Activated CD4-positive, alpha-beta T cell treated with anti-CD3 and anti-CD28 coated beads for 36 hours (primary cell): ENCODE measurements at regions not wholly inside any gene's neighbourhood (a gene's known extent, or its start where the extent isn't known, plus 50 kb on each side); places are given as distances from the start of the nearest gene placed in this dataset.

ENCODE experiments used
- ATAC-seq: fragments of 200-7000 bp; cut with Tn5 transposase; one replicate; pipeline ENCODE4 v1.10.0; 2021; ENCODE audit warnings: mild to moderate bottlenecking, moderate library complexity
- CTCF ChIA-PET: fragments of 350-600 bp; sonication (Branson Sonifier 250); formaldehyde crosslinking; loops from one replicate; lab custom pipeline; 2021; ENCODE audit warnings: antibody characterized with exemption; lab: Charles Lee
- POLR2A ChIA-PET: fragments of 350-600 bp; sonication (Branson Sonifier 250); formaldehyde crosslinking; loops from one replicate; lab custom pipeline; 2021; ENCODE audit warnings: antibody characterized with exemption, inconsistent platforms; lab: Charles Lee
- DNase-seq: peaks from one replicate; pipeline ENCODE4 v3.0.0-alpha.2; 2020
- H3K27ac Mint-ChIP-seq: one replicate; pipeline ENCODE4 v1.8.0; 2021; ENCODE audit warnings: mixed read lengths
- H3K27me3 Mint-ChIP-seq: one replicate; pipeline ENCODE4 v1.8.0; 2021; ENCODE audit warnings: mixed read lengths
- H3K36me3 Mint-ChIP-seq: one replicate; pipeline ENCODE4 v1.8.0; 2021; ENCODE audit warnings: low read depth, mixed read lengths
- H3K4me1 Mint-ChIP-seq: one replicate; pipeline ENCODE4 v1.8.0; 2021; ENCODE audit warnings: mixed read lengths
- H3K4me3 Mint-ChIP-seq: one replicate; pipeline ENCODE4 v1.8.0; 2021; ENCODE audit warnings: mild to moderate bottlenecking, moderate library complexity, mixed read lengths
- H3K9me3 Mint-ChIP-seq: one replicate; pipeline ENCODE4 v1.8.0; 2021; ENCODE audit warnings: low read depth, mixed read lengths
- intact Hi-C, 2 experiments: fragments of 100-400 bp; cut with DNase I in 1 of 2; cut with micrococcal nuclease in 1 of 2; formaldehyde crosslinking; loops; one replicate each; pipeline versions ENCODE4 v1.14.2 to v1.15.1; 2022 to 2024; cut with DNase I, micrococcal nuclease

GRCh38 chr7:131090188-131090587 lies 237.5 kb upstream of the MKLN1 start:
- peaks cover 32% of the 10 kb centered on the region for H3K36me3 Mint-ChIP-seq

GRCh38 chr7:131090886-131091692 lies 236.6 kb upstream of the MKLN1 start:
- CTCF ChIA-PET, result interaction anchor here (0.7 to 2.4 kb wide), 4 partner anchors 8 to 249 kb away, joined by 3 to 9 read pairs (median 3); no protein-coding TSS in a partner anchor

More at GRCh38 chr7:131090188-131090587, 237.5 kb upstream of the MKLN1 start:
- ChIA-PET CTCF (interaction anchor here (0.5 to 2.4 kb wide), 4 partner anchors 9 to 29 kb away, joined by 3 to 9 read pairs (median 4); no protein-coding TSS in a partner anchor), POLR2A (interaction anchor here (0.5 to 1.0 kb wide), 2 partner anchors 21 to 191 kb away, joined by 3 to 6 read pairs; no protein-coding TSS in a partner anchor)
- peaks cover 58% of the 10 kb centered on the region for H3K4me1 Mint-ChIP-seq
- peaks cover 7% of the 10 kb centered on the region for H3K9me3 Mint-ChIP-seq
- ATAC-seq, result no peak
- no peaks in the 10 kb centered on the region for H3K27me3 Mint-ChIP-seq
- H3K4me3 Mint-ChIP-seq, result no peak overlapping the region
- no peak for DNase-seq
- intact Hi-C loops, result no loop called here
- no peak overlapping the region for H3K27ac Mint-ChIP-seq

GRCh38 chr7:131094685-131095084 lies 233.0 kb upstream of the MKLN1 start:
- Mint-ChIP-seq H3K9me3 (no peaks in the 10 kb centered on the region), H3K4me1 (peaks cover 72% of the 10 kb centered on the region), H3K4me3 (no peak overlapping the region), H3K27ac (no peak overlapping the region), H3K27me3 (no peaks in the 10 kb centered on the region), H3K36me3 (peaks cover 21% of the 10 kb centered on the region)
- DNase-seq (no peak), ATAC-seq (no peak)
- ChIA-PET CTCF (no interaction called here), POLR2A (interaction anchor here (1.0 kb wide), 1 partner anchor 10 kb away, joined by 3 read pairs; no protein-coding TSS in a partner anchor)
- intact Hi-C loops, result no loop called here

More at GRCh38 chr7:131090886-131091692, 236.6 kb upstream of the MKLN1 start:
- ATAC-seq, result no peak
- Mint-ChIP-seq H3K9me3 (peaks cover 3% of the 10 kb centered on the region), H3K4me3 (no peak overlapping the region), H3K36me3 (peaks cover 28% of the 10 kb centered on the region), H3K4me1 (peaks cover 55% of the 10 kb centered on the region), H3K27ac (peak overlapping the region; percentile 48), H3K27me3 (no peaks in the 10 kb centered on the region)
- no peak for DNase-seq
- intact Hi-C loops, result no loop called here
- POLR2A ChIA-PET, result no interaction called here

DNA sequence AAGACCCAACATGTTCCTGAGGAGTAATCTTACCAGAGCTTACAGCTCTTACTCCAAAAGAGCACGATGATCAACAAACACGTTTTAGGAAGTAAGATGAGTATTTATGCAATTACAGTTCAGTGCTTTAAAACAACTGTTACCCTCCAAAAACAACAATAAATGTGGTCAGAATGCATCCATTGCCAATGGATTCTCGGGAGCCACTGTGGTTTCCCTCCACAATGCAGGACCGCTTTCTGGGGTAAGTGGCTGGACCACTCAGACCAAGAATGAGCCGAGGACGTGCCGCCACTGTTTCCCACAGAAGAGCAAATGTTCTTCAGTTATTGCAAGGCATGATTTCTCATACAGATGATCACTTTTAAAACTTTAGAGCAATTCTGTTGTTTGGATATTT lies 232.3 kb upstream of the MKLN1 start:
- ChIA-PET CTCF (no interaction called here), POLR2A (interaction anchor here (0.7 to 1.0 kb wide), 2 partner anchors 10 to 160 kb away, joined by 3 read pairs; no protein-coding TSS in a partner anchor)
- Mint-ChIP-seq H3K9me3 (no peaks in the 10 kb centered on the region), H3K4me1 (peaks cover 75% of the 10 kb centered on the region), H3K36me3 (peaks cover 23% of the 10 kb centered on the region), H3K4me3 (no peak overlapping the region), H3K27ac (no peak overlapping the region), H3K27me3 (no peaks in the 10 kb centered on the region)
- intact Hi-C loops, result no loop called here
- no peak for ATAC-seq
- no peak for DNase-seq

- ChIA-PET CTCF (interaction anchor here (0.7 to 1.6 kb wide), 3 partner anchors 9 to 39 kb away, joined by 3 to 4 read pairs (median 3); no protein-coding TSS in a partner anchor), POLR2A (interaction anchor here (0.6 to 1.0 kb wide), 4 partner anchors 9 to 383 kb away, joined by 3 to 5 read pairs (median 3); no protein-coding TSS in a partner anchor)
- intact Hi-C loops, result no loop called here
- no peak for DNase-seq
- H3K27me3 Mint-ChIP-seq, result no peaks in the 10 kb centered on the region
- H3K4me1 Mint-ChIP-seq, result peaks cover 74% of the 10 kb centered on the region
- H3K9me3 Mint-ChIP-seq, result no peaks in the 10 kb centered on the region
- no peak for ATAC-seq
- H3K4me3 Mint-ChIP-seq, result no peak overlapping the region
- no peak overlapping the region for H3K27ac Mint-ChIP-seq
- H3K36me3 Mint-ChIP-seq, result peaks cover 23% of the 10 kb centered on the region
Measured at GRCh38 chr7:131096267-131096927, 231.3 kb upstream of the MKLN1 start.

DNA sequence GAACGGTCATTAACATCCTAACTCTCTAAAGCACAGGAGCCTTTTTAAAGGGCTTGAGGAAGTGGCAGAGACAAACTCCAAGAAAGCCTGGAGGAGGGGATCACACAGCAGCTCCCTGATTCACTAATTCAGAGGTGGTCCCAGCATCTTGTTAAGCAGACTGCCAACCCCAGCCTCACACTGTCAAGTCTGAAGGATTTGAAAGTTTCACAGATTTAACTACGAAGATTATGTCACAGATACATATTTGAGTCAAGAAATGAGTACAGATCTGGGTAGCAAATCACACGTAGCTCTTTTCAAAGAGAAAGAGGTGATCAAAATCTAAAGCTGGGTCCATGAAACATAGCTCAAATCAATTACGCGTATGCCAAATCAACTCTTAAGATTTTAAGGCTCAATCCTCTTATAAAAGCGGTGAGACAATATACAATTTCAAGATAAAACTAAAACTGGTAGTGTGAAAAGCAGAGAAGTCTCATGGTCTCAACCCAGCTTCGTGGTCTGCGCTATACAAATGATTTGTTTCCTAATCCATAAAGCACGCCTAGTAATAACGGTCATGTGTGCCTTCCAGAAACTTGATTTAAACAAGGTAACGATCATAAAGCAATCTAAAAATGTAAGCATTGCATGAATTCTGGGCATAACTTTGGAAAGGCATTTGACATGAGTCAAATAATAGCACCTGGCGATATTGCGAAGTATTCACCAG lies 229.9 kb upstream of the MKLN1 start:
- Mint-ChIP-seq H3K36me3 (peaks cover 29% of the 10 kb centered on the region), H3K4me3 (peak overlapping the region; percentile 18), H3K27ac (peak overlapping the region; percentile 15), H3K9me3 (no peaks in the 10 kb centered on the region), H3K27me3 (no peaks in the 10 kb centered on the region), H3K4me1 (peaks cover 72% of the 10 kb centered on the region)
- ChIA-PET POLR2A (interaction anchor here (0.6 to 1.2 kb wide), 5 partner anchors 8 to 229 kb away, joined by 3 to 7 read pairs (median 3); no protein-coding TSS in a partner anchor), CTCF (interaction anchor here (0.6 to 1.6 kb wide), 5 partner anchors 11 to 612 kb away, joined by 3 to 4 read pairs (median 3); no protein-coding TSS in a partner anchor)
- intact Hi-C loops, result no loop called here
- ATAC-seq (peak; percentile 76), DNase-seq (peak; percentile 41)

DNA sequence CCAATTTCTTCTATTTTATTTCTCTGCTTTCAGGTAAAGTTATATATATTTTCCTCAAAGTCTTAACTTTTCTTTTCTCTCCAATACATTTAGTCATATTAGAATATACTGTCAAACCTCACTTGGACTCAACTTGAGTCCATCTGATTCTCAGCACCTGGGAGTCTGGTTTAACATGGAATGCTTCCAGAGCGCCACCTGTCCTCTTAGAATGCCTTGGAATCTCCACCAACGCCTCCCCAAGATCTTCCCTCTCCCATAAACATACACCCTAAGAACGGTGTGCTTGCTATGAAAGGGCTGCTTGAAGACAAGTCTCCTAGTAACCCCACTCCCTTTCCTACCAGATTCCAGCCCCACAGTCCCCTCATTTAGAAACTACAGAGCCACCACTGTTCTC lies 229.1 kb upstream of the MKLN1 start:
- peaks cover 29% of the 10 kb centered on the region for H3K36me3 Mint-ChIP-seq
- DNase-seq (no peak), ATAC-seq (no peak)
- H3K4me3 Mint-ChIP-seq, result no peak overlapping the region
- peak overlapping the region; percentile 2 for H3K27ac Mint-ChIP-seq
- ChIA-PET POLR2A (interaction anchor here (1.1 kb wide), 1 partner anchor 12 kb away, joined by 3 read pairs; no protein-coding TSS in a partner anchor), CTCF (no interaction called here)
- peaks cover 78% of the 10 kb centered on the region for H3K4me1 Mint-ChIP-seq
- H3K27me3 Mint-ChIP-seq, result no peaks in the 10 kb centered on the region
- no peaks in the 10 kb centered on the region for H3K9me3 Mint-ChIP-seq
- intact Hi-C loops, result no loop called here

DNA sequence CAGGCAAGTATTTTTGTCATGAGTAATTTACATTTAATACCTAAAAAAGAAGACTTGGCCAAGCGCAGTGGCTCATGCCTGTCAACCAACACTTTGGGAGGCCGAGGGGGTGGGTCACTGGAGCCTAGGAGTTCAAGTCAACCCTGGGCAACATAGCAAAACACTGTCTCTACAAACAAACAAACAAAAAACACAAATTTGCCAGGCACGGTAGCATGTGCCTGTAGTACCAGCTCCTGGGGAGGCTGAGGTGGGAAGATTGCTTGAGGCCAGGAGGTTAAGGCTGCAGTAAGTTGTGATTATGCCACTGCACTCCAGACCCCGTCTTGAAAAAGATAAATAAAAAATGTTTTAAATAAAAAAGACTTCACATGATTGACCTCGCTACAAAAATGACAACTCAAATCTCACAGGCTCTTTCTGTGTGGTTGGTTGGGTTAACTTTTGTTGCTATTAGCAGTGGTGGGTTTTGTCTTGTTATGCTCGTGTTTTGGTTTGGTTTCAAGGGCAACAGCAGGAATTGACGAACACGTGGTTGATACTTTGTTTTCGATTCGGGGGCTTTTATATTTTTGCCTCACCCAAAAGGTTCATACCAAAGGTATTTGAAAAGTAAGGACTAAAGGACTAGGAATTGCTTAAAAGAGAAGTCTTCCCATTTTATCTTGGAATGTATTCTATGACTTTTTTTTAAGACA lies 227.2 kb upstream of the MKLN1 start:
- ChIA-PET CTCF (interaction anchor here (1.9 kb wide), 1 partner anchor 31 kb away, joined by 7 read pairs; no protein-coding TSS in a partner anchor), POLR2A (no interaction called here)
- Mint-ChIP-seq H3K27me3 (no peaks in the 10 kb centered on the region), H3K27ac (peak overlapping the region; percentile 69), H3K4me3 (peak overlapping the region; percentile 22), H3K9me3 (no peaks in the 10 kb centered on the region), H3K4me1 (peaks cover 86% of the 10 kb centered on the region), H3K36me3 (peaks cover 31% of the 10 kb centered on the region)
- intact Hi-C loops, result loop anchor here (10.0 kb wide), 5 partner anchors 324 to 1876 kb away; partner anchors contain the start of genes AHCYL2 (in 1 of the 2), NRF1 (in 1 of the 2) and UBE2H (in 1 of the 2)
- ATAC-seq (no peak), DNase-seq (no peak)

- POLR2A ChIA-PET, result interaction anchor here (0.6 to 3.0 kb wide), 3 partner anchors 35 to 164 kb away, joined by 4 to 9 read pairs (median 6); no protein-coding TSS in a partner anchor
- Mint-ChIP-seq H3K27ac (no peak overlapping the region), H3K4me1 (peaks cover 66% of the 10 kb centered on the region), H3K9me3 (no peaks in the 10 kb centered on the region), H3K4me3 (peak overlapping the region; percentile 74), H3K36me3 (peaks cover 32% of the 10 kb centered on the region), H3K27me3 (no peaks in the 10 kb centered on the region)
- DNase-seq, result no peak
- ATAC-seq, result no peak
- CTCF ChIA-PET, result interaction anchor here (1.0 to 2.3 kb wide), 3 partner anchors 34 to 350 kb away, joined by 4 to 6 read pairs (median 5); no protein-coding TSS in a partner anchor
- intact Hi-C loops, result loop anchor here (10.0 kb wide), 5 partner anchors 321 to 1879 kb away; partner anchors contain the start of genes AHCYL2 (in 1 of the 2), NRF1 (in 1 of the 2) and UBE2H (in 1 of the 2)
Measured at GRCh38 chr7:131103997-131104396, 223.7 kb upstream of the MKLN1 start.
